Activated CD4-positive, alpha-beta T cell treated with anti-CD3 and anti-CD28 coated beads, Interleukin-2, amount 50 U/mL, for 48 hours (primary cell): ENCODE measurements at regions not wholly inside any gene's neighbourhood (a gene's known extent, or its start where the extent isn't known, plus 50 kb on each side); places are given as distances from the start of the nearest gene placed in this dataset.
"Not testable (repeated sequence)": the region's sequence is repeated elsewhere in the genome, so short reads cannot be mapped to it uniquely, and the experiment has no call there.

Experiments used
- DNase-seq, 2 experiments: peaks; one replicate each; pipeline ENCODE4 v3.0.0-alpha.2; 2020

DNA sequence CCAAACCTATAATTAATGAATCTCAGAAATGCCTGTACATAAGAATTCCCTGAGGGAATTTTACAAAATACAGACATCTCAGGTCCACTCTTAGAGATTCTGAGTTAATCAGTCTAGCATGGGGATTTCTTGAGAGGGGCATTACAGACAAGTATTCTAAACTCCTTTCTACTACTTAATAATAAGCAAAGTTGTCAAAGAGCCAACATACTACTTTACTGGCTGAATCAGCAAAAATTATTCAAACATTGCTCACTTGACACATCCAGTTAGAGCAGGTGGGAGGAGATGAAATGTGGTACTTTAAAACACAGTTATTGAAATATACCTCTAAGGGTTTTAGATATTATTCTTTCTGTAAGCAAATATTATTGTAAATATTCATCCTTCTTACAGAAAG is 1164.7 kb downstream of the CDY2B start:
- no peak for DNase-seq

GRCh38 chrY:16673102-16673787 is 1206.8 kb downstream of the CDY2B start:
- DNase-seq, result no peak

- no peak for DNase-seq
These were observed 1211.6 kb downstream of the CDY2B start for GRCh38 chrY:16668402-16668801.

DNA sequence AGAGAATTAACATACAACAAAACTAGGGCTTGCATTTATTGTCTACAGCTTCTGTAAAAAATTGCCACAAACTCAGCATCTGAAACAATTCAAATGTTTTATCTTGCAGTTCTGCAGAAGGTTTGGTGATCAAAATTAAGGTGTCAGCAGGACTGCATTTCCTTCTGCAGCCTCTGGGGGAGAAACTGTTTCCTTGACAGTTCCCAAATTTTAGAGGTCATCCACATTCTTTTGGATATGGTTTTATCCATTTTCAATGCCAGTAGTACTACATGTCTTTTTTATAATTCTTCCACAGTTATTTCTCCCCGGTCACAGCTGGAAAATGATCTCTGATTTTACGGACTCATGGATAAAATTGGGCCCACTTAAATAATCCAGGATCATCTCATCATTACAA is 1217.3 kb downstream of the CDY2B start:
- no peak for DNase-seq

DNA sequence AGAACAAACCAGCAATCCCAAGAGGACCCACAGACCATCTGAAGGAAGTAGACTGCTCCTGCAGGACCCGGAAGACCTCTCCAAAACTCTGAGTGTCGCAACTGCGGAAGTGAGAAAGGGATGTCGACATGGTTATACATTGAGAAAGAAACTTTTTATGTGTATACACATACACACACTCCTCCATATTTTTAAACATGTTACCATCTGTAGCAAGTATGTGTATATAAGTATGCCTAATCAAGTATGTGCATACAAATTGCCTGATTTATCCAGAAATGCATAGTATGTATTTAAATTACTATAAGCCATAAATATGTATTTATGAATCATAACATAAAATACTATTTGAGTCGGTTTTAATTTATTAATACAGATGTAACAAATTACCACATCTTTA is 1220.7 kb downstream of the CDY2B start:
- DNase-seq, result no peak

- no peak for DNase-seq
These were observed 1226.0 kb downstream of the CDY2B start for GRCh38 chrY:16653971-16654370.

- no peak for DNase-seq
These were observed 1234.0 kb downstream of the CDY2B start for GRCh38 chrY:16645991-16646390.

- no peak for DNase-seq
These were observed 1234.6 kb downstream of the CDY2B start for GRCh38 chrY:16645449-16645848.

- DNase-seq, result no peak
These were observed 1235.7 kb downstream of the CDY2B start for GRCh38 chrY:16644270-16644800.

- no peak for DNase-seq
These were observed 1240.2 kb downstream of the CDY2B start for GRCh38 chrY:16639777-16640176.

GRCh38 chrY:16638743-16639142 is 1241.3 kb downstream of the CDY2B start:
- DNase-seq, result not testable (repeated sequence)

DNA sequence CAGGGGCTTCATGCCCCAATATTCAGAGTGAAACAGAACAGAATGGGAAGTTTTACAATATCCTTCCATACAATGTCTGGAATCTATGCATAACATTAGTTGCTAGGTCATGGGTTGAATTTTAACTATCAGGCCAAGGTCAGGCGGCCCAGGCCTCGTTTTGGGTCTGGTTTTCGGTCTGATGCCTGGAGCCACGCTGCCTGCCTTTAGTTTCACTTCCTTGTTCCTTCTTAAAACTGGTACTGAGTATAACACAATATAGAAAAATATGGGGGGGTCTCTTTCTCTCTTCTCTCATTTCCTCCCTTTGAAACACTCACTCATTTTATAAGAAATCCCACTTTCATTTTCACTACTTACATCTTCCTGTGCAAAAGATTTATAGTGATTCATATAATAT is 1243.8 kb downstream of the CDY2B start:
- DNase-seq, result no peak

- no peak for DNase-seq
These were observed 1250.9 kb downstream of the CDY2B start for GRCh38 chrY:16629146-16629545.

DNA sequence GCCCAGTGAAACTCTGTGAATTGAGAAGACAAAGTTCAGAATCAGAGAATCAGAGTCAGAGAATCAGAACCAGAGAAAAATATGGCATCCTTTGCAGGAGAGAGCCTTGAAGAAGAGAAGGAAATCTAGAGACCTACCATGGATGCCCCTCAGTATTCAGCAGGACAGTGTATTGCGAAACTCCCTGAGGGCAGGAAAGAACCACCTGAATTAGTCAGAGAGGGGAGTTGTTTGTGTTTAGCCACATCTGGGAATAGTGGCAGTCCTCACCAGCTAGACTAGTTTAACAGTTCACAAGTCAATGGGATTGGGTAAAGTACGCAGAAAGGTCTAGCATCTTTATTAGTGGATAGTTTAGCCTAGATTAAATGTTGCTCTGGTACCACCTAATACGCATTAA is 1252.9 kb downstream of the CDY2B start:
- DNase-seq, result no peak

- no peak for DNase-seq
These were observed 1263.6 kb downstream of the CDY2B start for GRCh38 chrY:16616201-16616975.

DNA sequence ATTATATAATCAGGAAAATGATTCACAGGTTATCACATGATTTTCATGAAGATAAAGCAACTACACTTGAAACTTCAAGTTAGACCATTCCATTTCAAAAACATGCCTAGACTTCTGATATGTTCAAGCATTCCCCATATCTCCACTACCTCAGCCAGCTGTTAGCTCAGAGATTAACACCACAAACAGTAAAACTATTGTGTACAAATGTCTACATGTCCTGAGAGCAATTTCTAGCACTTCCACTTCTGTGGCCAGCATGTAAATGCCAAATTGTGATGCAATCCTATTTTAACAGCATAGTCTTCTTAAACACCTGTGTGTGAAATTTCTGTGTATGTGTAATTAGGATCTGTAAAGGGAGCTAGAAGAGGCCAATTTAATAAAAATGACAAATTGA is 1271.3 kb downstream of the CDY2B start:
- no peak for DNase-seq

- DNase-seq, result no peak
These were observed 1277.9 kb downstream of the CDY2B start for GRCh38 chrY:16602146-16602545.

DNA sequence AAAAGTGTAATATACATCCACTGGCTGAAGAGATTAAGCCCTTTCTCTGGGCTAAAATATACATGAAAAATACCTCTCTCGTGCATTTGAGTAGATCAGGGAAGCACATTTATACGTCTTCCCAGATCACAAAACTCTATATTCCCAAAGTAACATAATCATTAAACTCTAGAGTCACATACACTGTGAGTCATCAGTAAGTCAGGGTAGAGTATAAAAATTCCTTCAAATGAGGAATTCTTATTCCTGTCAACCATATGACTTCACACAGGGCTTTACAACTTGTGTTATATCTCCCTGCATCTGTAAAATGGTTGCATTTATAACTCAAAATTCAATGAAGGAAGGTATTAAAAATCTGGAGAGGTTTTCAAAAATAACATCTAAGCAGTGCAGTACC is 1278.4 kb downstream of the CDY2B start:
- no peak for DNase-seq

GRCh38 chrY:16572061-16572460 is 1308.0 kb downstream of the CDY2B start:
- DNase-seq, result no peak

DNA sequence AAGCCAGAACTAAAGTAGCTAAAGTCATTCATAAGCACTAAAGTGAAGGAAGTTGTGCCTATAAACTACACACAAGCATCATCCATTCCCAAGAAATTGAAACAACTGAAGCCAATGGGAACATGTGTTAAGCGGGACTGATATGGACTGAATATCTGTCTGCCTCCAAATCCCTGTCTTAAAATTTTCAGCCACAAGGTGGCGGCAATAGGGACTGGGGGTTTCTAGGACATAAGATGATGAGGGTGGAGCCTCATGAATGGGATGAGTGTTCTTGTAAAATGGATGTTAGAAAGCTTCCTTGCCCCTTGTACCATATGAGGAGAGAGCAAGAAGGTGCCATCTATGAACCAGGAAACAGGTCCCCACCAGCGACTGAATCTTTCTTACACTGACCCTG is 1317.5 kb downstream of the CDY2B start:
- peak in 1 of 2 experiments; percentile 3 for DNase-seq

DNA sequence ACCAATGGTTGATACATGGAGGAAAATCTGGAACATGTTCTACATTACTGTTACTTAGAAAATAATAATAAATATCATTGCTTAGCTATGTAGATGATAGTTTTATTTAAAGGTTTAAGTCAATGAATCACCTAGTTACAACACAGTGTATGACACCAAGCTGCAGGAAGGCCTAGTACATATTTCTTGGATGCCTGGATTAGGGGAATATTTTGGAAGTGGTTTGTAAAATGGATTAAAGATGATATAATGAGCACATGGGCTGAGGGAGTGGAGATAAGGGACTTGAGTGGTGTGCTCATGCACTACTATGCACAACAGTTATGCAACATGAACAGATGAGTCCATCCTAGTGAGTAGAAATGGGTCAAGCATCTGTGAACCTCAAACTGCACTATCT is 1358.0 kb downstream of the CDY2B start:
- DNase-seq, result no peak

DNA sequence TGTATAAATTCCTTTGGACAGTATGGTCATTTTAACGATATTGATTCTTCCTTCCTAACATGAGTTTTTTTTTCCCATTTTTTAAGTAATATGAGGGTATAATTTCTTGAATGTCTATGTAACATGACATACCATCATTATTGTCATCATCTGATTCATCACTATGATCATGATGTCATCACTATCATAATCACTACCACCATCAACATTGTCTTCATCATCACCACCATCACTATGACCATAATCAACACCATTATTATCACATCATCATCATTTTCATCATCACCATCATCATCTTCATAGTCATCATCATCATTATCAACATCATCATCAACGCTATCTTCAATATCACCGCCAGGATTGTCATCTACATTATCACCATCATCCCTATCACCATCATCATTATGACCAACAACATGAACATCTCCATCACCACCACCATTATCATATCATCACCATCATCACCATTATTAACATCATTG is 1377.2 kb downstream of the CDY2B start:
- no peak for DNase-seq

- no peak for DNase-seq
These were observed 1389.3 kb downstream of the CDY2B start for GRCh38 chrY:16490706-16491105.

GRCh38 chrY:16486696-16487215 is 1393.3 kb downstream of the CDY2B start:
- DNase-seq, result no peak
